ENCODE measurements at regions not wholly inside any gene's neighbourhood (a gene's known extent, or its start where the extent isn't known, plus 50 kb on each side); places are given as distances from the start of the nearest gene placed in this dataset.

DNA sequence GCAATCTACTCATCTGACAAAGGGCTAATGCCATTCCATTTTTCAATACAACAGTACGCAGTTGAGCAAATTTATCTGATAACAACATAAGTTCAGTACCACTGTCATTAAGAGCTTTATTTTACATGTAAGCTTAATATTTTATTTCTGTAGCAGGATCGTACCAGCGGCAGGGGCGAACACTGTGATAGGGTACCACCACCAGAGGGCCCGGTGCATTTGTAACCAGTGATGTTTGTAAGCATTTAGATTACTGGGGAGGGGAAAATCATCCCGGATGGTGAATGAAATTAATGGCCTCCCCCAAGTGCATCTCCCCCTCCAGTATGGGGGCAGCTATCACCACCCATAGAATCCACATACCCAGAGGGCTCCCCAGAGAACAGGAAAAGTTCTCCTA lies 179.0 kb downstream of the ADGRA3 start:
- DNase-seq (ENCODE audit: low read depth in 2 of 2): no peak

DNA sequence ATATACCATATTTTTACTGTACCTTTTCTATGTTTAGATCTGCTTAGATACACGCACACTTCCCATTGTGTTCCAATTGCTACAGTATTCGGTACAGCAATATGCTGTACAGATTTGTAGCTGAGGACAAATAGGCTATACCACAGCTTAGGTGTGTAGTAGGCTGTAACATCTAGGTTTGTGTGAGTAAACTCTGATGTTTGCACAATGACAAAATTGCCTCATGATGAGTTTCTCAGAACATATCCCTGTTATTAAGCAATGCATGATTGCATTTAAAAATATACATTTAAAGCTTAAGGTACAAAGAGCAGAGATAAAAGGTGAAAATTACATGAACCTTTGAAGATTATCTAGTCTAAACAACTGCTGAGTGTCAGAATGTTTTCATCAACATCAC lies 181.7 kb downstream of the ADGRA3 start:
- no peak for DNase-seq (ENCODE audit: low read depth in 2 of 2)

DNA sequence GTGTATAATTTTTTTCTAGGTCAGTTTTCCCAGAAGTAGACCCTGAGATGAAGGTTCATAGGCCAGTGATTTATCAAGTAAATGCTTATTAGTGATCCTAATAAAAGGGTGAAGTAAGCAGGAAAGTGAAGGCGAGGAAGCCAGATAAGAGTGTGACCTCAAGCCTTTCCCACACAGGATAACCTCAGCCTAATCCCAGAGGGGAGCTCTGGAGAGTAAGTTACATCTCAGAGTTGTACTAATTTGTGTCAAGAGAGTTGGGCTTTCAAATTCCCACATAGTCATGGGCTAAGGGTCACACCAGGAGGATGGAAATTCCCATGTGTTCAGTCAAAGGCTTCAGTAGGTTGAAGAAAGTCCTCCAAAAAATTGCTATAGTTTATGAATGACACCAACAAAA lies 191.4 kb downstream of the ADGRA3 start:
- DNase-seq (ENCODE audit: low read depth in 2 of 2): no peak

DNA sequence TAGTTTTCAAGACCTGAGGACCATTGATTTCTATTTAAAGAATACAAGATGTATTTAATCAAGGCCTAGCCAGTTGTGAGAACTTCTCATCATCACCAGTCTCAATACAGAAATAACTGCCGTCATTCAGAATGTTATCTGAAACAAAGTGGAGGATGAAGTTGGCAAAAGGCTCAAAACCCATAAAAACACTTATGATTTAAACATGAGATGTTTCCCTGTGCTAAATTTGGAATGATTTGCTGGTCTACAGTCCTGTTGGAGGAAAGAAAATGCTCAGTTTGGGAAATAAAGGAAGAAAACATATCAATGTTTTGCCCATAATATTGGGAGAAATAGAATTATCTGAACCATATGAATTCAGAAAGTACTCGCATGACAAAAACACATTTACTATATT lies 192.2 kb downstream of the ADGRA3 start:
- DNase-seq (ENCODE audit: low read depth in 2 of 2): no peak

DNA sequence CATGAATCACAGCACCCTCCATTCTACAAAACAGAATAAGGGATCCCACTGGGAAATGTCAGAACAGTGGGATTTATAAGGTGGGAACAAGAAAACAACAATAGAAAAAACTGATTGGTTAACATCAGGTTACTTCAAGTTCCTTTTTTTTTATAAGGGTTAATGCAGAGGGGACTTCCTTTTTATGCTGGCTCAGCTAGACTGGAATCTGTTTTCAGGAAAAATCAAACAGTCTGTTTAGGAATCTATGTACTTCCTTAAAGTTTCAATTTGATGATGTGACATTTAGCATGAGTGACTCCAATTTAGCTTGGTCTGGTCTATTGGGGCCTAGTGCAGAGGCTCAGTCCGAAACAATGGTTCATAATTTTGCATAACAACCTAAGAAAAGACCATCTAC lies 192.9 kb downstream of the ADGRA3 start:
- no peak for DNase-seq (ENCODE audit: low read depth in 2 of 2)

DNA sequence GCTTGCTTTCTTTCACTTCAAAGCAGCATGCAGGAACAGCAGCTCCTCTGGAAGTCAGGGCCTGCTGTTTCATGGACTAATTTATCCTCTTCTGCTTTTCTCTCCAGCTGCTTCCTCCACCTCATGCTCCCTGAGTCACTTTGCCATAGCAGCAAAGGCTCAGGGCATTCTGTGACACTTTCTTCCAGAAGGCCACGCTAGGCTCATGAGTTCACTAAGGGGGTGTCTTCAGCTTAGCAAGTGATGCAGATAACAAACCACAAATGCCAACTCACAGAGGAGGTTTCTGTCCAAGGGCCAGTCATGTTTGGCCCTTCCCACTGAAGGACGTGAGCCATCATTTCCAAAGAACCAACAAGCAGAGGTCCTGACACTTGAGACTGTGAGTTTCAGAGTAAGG lies 200.2 kb downstream of the ADGRA3 start:
- no peak for DNase-seq (ENCODE audit: low read depth in 2 of 2)

DNA sequence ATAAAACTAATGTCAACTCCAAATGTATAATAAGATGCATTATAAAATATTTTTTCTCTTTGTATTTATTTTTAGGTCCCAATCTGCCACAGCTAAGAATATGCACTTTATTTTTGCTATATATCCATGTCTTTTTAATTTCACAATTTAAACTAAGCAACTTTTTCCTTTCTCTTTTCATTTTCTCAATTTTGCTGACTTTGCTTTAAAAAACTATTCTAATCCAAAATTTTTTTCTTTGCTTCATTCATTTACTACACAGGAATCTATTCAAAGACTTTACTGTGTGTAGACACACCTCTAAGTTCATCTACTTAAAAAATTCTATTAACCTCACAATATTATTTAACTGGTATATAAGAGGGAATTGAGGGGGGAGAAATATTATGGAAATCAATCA lies 201.9 kb downstream of the ADGRA3 start:
- DNase-seq (ENCODE audit: low read depth in 2 of 2): no peak

- DNase-seq (ENCODE audit: low read depth in 2 of 2): no peak
Measured at GRCh38 chr4:22312113-22312512, 203.8 kb downstream of the ADGRA3 start.

GRCh38 chr4:22301253-22301652 lies 214.6 kb downstream of the ADGRA3 start:
- DNase-seq (ENCODE audit: low read depth in 2 of 2): no peak

DNA sequence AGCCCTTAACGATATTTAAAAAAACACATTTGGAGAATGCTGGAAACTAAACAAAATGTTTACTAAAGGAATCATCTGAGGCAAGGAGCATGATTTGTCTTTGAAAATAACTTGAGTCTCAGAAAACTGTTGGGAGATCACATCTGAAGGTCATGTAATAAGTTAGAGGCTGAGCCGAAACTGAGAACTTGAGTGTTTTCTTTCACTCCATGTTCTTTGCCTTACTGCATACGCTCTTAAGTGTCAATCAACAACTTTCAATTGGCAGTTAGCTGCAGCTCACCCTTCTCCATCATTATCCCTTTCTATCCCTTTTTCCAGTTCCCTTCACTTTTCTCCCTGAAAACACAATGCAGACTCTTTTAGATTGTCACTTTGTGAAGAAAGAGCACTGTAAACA lies 216.2 kb downstream of the ADGRA3 start:
- no peak for DNase-seq (ENCODE audit: low read depth in 2 of 2)

- DNase-seq (ENCODE audit: low read depth in 2 of 2): no peak
Measured at GRCh38 chr4:22287631-22288030, 228.2 kb downstream of the ADGRA3 start.

GRCh38 chr4:22268350-22269025 lies 247.4 kb downstream of the ADGRA3 start:
- DNase-seq (ENCODE audit: low read depth in 2 of 2): no peak

DNA sequence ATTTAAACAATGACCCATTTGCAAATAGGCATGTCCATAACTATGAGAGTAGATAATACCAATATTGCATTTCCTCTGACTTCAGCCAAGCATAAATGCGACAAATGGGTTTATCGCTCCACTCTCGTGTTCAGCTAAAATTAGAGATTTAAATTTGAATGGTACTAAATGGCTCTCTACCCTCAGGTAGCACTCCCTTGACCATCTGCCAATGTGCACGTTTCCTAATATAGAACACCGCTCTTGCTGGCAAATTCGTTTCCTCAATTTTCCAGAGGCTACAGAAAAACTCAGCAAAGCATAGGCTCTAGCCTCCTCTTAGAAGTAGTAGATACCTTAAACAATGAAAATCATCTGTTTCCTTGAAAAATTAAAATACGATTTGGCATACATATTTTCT lies 251.6 kb downstream of the ADGRA3 start:
- DNase-seq (ENCODE audit: low read depth in 2 of 2): no peak

DNA sequence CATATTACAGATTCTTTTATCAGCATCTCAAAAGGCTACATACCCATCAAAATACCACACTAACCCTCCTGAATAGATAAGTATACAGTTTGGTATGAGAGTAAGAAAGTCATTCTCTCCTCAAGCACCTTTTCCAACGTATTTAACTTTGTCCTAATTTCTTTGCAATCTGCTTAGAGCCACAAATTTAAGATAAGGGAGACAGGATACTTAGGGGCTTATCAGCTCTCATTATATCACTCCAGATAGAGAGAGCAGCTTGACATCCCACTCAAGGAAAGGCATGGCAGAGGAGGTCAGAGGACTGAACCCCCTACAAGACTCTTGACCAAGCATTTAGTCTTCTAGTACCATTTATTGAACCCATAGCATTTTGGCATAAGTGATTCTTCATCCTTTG lies 262.4 kb downstream of the ADGRA3 start:
- no peak for DNase-seq (ENCODE audit: low read depth in 2 of 2)

DNA sequence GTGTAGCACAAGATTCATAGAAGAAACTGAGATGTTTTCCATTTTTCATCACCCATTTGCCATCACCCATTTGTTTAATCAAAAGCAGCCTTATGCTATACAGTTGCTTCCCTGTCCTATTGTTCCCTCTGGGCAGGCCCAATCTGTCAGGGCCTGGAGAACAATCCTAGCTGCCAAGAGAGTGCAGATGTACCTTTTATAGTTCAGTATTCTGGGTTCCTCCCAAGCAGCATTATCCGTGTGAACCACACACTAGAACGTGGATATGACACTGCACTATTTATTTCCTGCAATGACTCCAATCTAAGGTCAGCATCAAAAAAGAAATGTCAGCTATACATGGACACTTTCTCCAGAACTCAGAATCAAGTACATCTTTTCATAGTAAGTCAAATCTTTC lies 269.0 kb downstream of the ADGRA3 start:
- DNase-seq (ENCODE audit: low read depth in 2 of 2): no peak

DNA sequence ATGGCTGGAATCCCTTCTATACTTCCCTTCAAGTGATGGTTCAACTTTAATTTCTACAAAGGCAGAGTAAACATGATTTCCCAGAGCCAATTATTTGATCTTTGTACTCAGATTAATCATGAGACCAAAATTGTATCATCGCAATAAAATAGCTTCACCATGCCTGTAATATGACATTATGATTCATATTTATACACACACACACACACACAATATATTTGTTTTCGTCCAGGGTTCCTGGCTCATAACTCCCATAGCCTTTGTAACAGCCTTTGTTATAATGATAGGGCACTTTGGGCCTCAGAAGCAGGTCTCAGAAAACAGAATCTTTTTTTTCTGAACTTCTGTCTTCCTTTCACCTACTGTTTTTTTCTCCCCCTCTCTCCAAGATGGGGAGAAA lies 270.6 kb downstream of the ADGRA3 start:
- no peak for DNase-seq (ENCODE audit: low read depth in 2 of 2)

DNA sequence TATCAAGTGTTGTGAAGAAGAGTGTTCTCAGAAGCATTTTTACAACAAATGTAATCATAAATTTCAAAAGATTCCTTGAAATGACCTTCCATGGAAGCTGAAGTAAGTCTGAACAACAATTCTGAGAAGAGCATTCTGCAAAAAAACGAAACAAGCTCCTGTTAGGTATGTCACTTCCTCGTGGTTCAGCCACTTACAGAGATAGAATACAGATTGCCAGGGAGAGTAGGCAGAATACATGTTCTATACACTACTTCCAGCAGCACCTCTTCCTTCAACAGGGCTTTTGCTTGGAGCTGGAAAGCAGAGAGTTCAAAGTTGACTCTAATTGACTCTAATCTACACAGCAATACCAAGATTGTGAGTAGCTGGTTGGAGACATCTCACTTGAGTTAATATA lies 274.5 kb downstream of the ADGRA3 start:
- no peak for DNase-seq (ENCODE audit: low read depth in 2 of 2)

- no peak for DNase-seq (ENCODE audit: low read depth in 2 of 2)
Measured at GRCh38 chr4:22240814-22241213, 275.1 kb downstream of the ADGRA3 start.

GRCh38 chr4:22238742-22239141 lies 277.1 kb downstream of the ADGRA3 start:
- no peak for DNase-seq (ENCODE audit: low read depth in 2 of 2)

- no peak for DNase-seq (ENCODE audit: low read depth in 2 of 2)
Measured at GRCh38 chr4:22237846-22238494, 277.9 kb downstream of the ADGRA3 start.

- peak; percentile 9 to 10 for DNase-seq (ENCODE audit: low read depth in 2 of 2)
Measured at GRCh38 chr4:22237155-22237751, 278.6 kb downstream of the ADGRA3 start.

DNA sequence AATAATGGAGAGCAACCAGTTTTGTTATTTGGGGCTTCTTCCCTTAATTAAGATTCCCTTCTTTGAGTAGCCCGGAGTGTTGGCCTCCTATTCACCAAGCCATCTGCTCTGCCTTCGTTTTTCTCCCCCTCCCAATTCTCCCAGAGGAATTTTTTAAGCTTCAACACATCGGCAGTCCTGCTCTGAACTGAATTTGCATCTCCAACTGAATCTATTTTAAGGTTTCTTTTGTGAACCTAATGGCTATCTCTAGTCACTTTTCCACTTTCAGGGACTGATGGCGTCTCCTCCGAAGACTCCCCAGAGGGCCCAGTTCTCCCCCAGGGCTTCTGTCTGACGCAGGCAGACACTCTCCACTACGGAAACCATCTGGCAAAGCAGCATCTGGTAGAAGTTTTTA lies 280.2 kb downstream of the ADGRA3 start:
- DNase-seq (ENCODE audit: low read depth in 2 of 2): no peak

DNA sequence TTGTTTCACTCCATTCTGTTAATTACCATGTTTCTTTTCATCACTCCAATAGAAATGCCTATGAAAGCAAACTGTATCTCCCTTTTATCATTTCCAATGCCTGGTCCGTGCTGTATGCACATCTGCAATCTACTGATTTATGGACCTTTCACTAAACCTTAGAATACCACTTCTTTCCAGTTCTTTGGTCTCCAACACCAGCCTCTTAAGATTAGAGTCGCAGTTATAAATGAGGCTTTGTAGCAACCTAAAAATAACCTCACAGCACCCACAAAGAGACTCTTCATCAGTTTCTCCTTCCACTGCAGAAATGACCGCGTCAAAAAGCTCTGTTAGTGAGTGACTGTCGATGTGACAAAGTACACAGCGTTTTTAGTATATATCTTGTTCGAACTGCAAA lies 282.6 kb downstream of the ADGRA3 start:
- DNase-seq (ENCODE audit: low read depth in 2 of 2): no peak

DNA sequence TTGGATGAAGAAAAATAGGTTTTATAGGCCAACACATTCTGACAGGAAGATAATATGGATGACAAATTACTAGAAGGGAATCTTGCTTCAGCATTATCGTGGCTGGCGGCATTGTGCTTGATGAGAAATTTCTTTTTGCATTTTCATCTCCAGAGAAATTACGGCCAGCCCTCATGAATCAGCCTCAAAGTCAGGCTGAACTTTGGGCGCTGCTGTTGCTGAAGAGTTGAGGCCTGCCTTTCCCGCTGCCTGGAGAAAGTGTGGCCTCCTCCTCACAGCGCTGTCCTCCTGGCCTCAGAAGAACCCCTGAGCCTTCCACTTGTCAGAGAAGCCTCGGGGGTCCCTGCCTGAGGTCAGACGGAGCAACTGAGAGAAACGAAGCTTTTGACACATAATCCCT lies 272.4 kb upstream of the KCNIP4 start:
- DNase-seq (ENCODE audit: low read depth in 2 of 2): no peak
